Transverse colon (tissue), 4 donors: ENCODE measurements at regions not wholly inside any gene's neighbourhood (a gene's known extent, or its start where the extent isn't known, plus 50 kb on each side); places are given as distances from the start of the nearest gene placed in this dataset.

Source experiments
- POLR2A ChIP-seq: fragments of 450-650 bp; IDR thresholded peaks from one replicate; pipeline ENCODE4 v1.6.1; 2016; ENCODE audit warnings: antibody characterized with exemption, mild to moderate bottlenecking, moderate library complexity
- POLR2AphosphoS5 ChIP-seq, 3 donors: sonication (generic); formaldehyde crosslinking; IDR thresholded peaks; one replicate each; pipeline ENCODE4 v1.6.1; 2016; ENCODE audit warnings: antibody characterized with exemption in 3 of 3
- TF ChIP-seq, protein P1 (sequence below), 5 experiments: fragments of 200-600 bp in 3 of 5; fragments of 450-650 bp in 2 of 5; sonication (generic) in 3 of 5; IDR thresholded peaks; 1 replicate in 2 of 5; 2 replicates in 3 of 5; pipeline ENCODE4 v1.5.1; 2016 to 2017; ENCODE audit warnings: antibody characterized with exemption in 5 of 5, inconsistent platforms in 3 of 5, mild to moderate bottlenecking in 2 of 5, moderate library complexity in 1 of 5

DNA sequence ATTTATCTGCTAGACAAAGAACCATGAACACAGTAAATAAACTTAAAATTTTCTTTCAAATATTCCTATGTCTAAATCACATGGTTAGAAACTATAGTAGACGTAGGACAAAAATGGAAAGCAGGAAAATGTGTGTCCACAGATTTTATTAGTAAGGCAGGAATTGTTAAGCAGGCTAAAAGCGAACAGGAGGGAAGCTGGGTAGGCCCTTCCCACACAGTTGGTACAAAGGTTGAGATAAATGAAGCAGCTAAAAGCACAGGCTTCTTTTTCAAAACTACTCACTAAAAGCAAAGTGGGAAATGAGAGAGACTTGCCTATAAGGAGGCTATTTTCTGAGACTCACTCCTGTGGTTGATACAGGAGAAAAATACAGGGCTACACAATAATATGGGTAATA, 108.1 kb upstream of the PABPC4L start:
- TF ChIP-seq, protein P1, sequence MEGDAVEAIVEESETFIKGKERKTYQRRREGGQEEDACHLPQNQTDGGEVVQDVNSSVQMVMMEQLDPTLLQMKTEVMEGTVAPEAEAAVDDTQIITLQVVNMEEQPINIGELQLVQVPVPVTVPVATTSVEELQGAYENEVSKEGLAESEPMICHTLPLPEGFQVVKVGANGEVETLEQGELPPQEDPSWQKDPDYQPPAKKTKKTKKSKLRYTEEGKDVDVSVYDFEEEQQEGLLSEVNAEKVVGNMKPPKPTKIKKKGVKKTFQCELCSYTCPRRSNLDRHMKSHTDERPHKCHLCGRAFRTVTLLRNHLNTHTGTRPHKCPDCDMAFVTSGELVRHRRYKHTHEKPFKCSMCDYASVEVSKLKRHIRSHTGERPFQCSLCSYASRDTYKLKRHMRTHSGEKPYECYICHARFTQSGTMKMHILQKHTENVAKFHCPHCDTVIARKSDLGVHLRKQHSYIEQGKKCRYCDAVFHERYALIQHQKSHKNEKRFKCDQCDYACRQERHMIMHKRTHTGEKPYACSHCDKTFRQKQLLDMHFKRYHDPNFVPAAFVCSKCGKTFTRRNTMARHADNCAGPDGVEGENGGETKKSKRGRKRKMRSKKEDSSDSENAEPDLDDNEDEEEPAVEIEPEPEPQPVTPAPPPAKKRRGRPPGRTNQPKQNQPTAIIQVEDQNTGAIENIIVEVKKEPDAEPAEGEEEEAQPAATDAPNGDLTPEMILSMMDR (IDR thresholded peaks at IDR 0.05), result no peak
- TF ChIP-seq POLR2AphosphoS5 (IDR thresholded peaks at IDR 0.05), result no peak
- no peak for TF ChIP-seq POLR2A
